ENCODE measurements at regions not wholly inside any gene's neighbourhood (a gene's known extent, or its start where the extent isn't known, plus 50 kb on each side); places are given as distances from the start of the nearest gene placed in this dataset.

DNA sequence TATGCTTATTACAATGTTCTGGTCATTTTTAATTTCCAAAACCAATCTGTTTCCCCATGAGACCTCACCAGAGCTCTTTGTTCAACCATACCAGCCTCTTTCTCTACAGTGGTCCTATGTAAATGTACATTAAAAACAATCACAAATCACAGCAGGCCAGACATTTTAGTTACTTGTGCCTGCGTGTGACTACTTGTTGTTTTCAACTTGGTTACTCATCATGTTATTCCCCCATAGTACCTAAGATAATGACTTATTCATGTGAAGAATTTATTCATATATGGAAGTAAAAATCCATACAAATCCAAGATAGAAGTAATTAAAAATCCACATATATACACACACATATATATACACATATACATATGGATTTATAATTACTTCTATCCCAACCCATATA lies 379.6 kb downstream of the SLITRK6 start:
- TF ChIP-seq, protein P1, sequence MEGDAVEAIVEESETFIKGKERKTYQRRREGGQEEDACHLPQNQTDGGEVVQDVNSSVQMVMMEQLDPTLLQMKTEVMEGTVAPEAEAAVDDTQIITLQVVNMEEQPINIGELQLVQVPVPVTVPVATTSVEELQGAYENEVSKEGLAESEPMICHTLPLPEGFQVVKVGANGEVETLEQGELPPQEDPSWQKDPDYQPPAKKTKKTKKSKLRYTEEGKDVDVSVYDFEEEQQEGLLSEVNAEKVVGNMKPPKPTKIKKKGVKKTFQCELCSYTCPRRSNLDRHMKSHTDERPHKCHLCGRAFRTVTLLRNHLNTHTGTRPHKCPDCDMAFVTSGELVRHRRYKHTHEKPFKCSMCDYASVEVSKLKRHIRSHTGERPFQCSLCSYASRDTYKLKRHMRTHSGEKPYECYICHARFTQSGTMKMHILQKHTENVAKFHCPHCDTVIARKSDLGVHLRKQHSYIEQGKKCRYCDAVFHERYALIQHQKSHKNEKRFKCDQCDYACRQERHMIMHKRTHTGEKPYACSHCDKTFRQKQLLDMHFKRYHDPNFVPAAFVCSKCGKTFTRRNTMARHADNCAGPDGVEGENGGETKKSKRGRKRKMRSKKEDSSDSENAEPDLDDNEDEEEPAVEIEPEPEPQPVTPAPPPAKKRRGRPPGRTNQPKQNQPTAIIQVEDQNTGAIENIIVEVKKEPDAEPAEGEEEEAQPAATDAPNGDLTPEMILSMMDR (conservative IDR thresholded peaks at IDR 0.05; ENCODE audit: low read depth in 2 of 2) = no peak
- no peak for TF ChIP-seq JUNB (IDR thresholded peaks at IDR 0.05; ENCODE audit: unreplicated experiment)
